ENCODE measurements at regions not wholly inside any gene's neighbourhood (a gene's known extent, or its start where the extent isn't known, plus 50 kb on each side); places are given as distances from the start of the nearest gene placed in this dataset.
"Not testable (repeated sequence)": the region's sequence is repeated elsewhere in the genome, so short reads cannot be mapped to it uniquely, and the experiment has no call there.

- H3K4me1 Mint-ChIP-seq; H3K4me3 ChIP-seq (ENCODE audit: low read length); H3K9me3 Mint-ChIP-seq; H3K9me3 ChIP-seq (ENCODE audit: control insufficient read depth, low read length); H3K27me3 ChIP-seq (ENCODE audit: control insufficient read depth, insufficient read depth, low read length, poor library complexity, severe bottlenecking); H3K27me3 Mint-ChIP-seq (ENCODE audit: insufficient read depth); H3K4me3 Mint-ChIP-seq; H3K27ac Mint-ChIP-seq; DNase-seq; H3K27ac ChIP-seq (ENCODE audit: low read depth, low read length); H3K36me3 Mint-ChIP-seq (ENCODE audit: low read depth); H3K36me3 ChIP-seq (ENCODE audit: control insufficient read depth, insufficient read depth, low read length); H3K9ac ChIP-seq (ENCODE audit: extremely low read depth, low read length, poor library complexity, severe bottlenecking); H3K4me1 ChIP-seq (ENCODE audit: control insufficient read depth, insufficient read depth, low read length): not testable (repeated sequence)
- 92 to 98% methylated on average over 5 to 6 of the region's 6 CpGs for WGBS, 2 experiments (ENCODE audit: insufficient coverage in 1 of 2, insufficient read length in 1 of 2)
Measured at GRCh38 chr9:95391271-95391670, 73.8 kb upstream of the FANCC start.

- Histone ChIP-seq H3K27me3 (ENCODE audit: control insufficient read depth, insufficient read depth, low read length, poor library complexity, severe bottlenecking) (no peaks in the 10 kb centered on the region), H3K9me3 (ENCODE audit: control insufficient read depth, low read length) (no peaks in the 10 kb centered on the region), H3K4me3 (ENCODE audit: low read length) (no peak overlapping the region), H3K27ac (ENCODE audit: low read depth, low read length) (no peak overlapping the region), H3K9ac (ENCODE audit: extremely low read depth, low read length, poor library complexity, severe bottlenecking) (no peak overlapping the region), H3K36me3 (ENCODE audit: control insufficient read depth, insufficient read depth, low read length) (no peaks in the 10 kb centered on the region), H3K4me1 (ENCODE audit: control insufficient read depth, insufficient read depth, low read length) (no peaks in the 10 kb centered on the region)
- H3K27ac Mint-ChIP-seq, result no peak overlapping the region
- peaks cover 15% of the 10 kb centered on the region for H3K4me1 Mint-ChIP-seq
- no peaks in the 10 kb centered on the region for H3K9me3 Mint-ChIP-seq
- DNase-seq, result no peak
- TF ChIP-seq CTCF (conservative IDR thresholded peaks at IDR 0.05), result no peak
- H3K36me3 Mint-ChIP-seq (ENCODE audit: low read depth), result no peaks in the 10 kb centered on the region
- no peaks in the 10 kb centered on the region for H3K27me3 Mint-ChIP-seq (ENCODE audit: insufficient read depth)
- H3K4me3 Mint-ChIP-seq, result no peak overlapping the region
- WGBS, 2 experiments (ENCODE audit: insufficient coverage in 1 of 2, insufficient read length in 1 of 2), result 90 to 93% methylated on average over 1 to 2 of the region's 2 CpGs
Measured at GRCh38 chr9:95389373-95389772, 71.9 kb upstream of the FANCC start.

- H3K9me3 ChIP-seq (ENCODE audit: control insufficient read depth, low read length), result no peaks in the 10 kb centered on the region
- H3K36me3 ChIP-seq (ENCODE audit: control insufficient read depth, insufficient read depth, low read length), result no peaks in the 10 kb centered on the region
- Mint-ChIP-seq H3K36me3 (ENCODE audit: low read depth) (no peaks in the 10 kb centered on the region), H3K4me1 (peaks cover 32% of the 10 kb centered on the region), H3K9me3 (no peaks in the 10 kb centered on the region), H3K4me3 (no peak overlapping the region), H3K27me3 (ENCODE audit: insufficient read depth) (no peaks in the 10 kb centered on the region), H3K27ac (no peak overlapping the region)
- WGBS, 2 experiments (ENCODE audit: insufficient coverage in 1 of 2, insufficient read length in 1 of 2), result 94% methylated on average over 3 to 4 of the region's 4 CpGs
- H3K4me1 ChIP-seq (ENCODE audit: control insufficient read depth, insufficient read depth, low read length), result peaks cover 8% of the 10 kb centered on the region
- H3K4me3 ChIP-seq (ENCODE audit: low read length), result no peak overlapping the region
- no peak for DNase-seq
- no peaks in the 10 kb centered on the region for H3K27me3 ChIP-seq (ENCODE audit: control insufficient read depth, insufficient read depth, low read length, poor library complexity, severe bottlenecking)
- H3K27ac ChIP-seq (ENCODE audit: low read depth, low read length), result no peak overlapping the region
- TF ChIP-seq CTCF (conservative IDR thresholded peaks at IDR 0.05), result no peak
- no peak overlapping the region for H3K9ac ChIP-seq (ENCODE audit: extremely low read depth, low read length, poor library complexity, severe bottlenecking)
Measured at GRCh38 chr9:95386843-95387242, 69.3 kb upstream of the FANCC start.

GRCh38 chr9:95385521-95385920 lies 68.0 kb upstream of the FANCC start:
- 88 to 100% methylated on average over 3 to 4 of the region's 4 CpGs for WGBS, 2 experiments (ENCODE audit: insufficient coverage in 1 of 2, insufficient read length in 1 of 2)
- no peaks in the 10 kb centered on the region for H3K9me3 Mint-ChIP-seq
- no peaks in the 10 kb centered on the region for H3K27me3 Mint-ChIP-seq (ENCODE audit: insufficient read depth)
- no peaks in the 10 kb centered on the region for H3K36me3 Mint-ChIP-seq (ENCODE audit: low read depth)
- no peaks in the 10 kb centered on the region for H3K9me3 ChIP-seq (ENCODE audit: control insufficient read depth, low read length)
- H3K27me3 ChIP-seq (ENCODE audit: control insufficient read depth, insufficient read depth, low read length, poor library complexity, severe bottlenecking), result no peaks in the 10 kb centered on the region
- H3K27ac Mint-ChIP-seq, result peak overlapping the region; percentile 64
- H3K4me1 ChIP-seq (ENCODE audit: control insufficient read depth, insufficient read depth, low read length), result peaks cover 8% of the 10 kb centered on the region
- H3K4me1 Mint-ChIP-seq, result peaks cover 37% of the 10 kb centered on the region
- H3K27ac ChIP-seq (ENCODE audit: low read depth, low read length), result no peak overlapping the region
- TF ChIP-seq CTCF (conservative IDR thresholded peaks at IDR 0.05), result no peak
- H3K9ac ChIP-seq (ENCODE audit: extremely low read depth, low read length, poor library complexity, severe bottlenecking), result no peak overlapping the region
- H3K36me3 ChIP-seq (ENCODE audit: control insufficient read depth, insufficient read depth, low read length), result no peaks in the 10 kb centered on the region
- no peak overlapping the region for H3K4me3 ChIP-seq (ENCODE audit: low read length)
- H3K4me3 Mint-ChIP-seq, result no peak overlapping the region
- DNase-seq, result no peak
